ENCODE measurements at regions not wholly inside any gene's neighbourhood (a gene's known extent, or its start where the extent isn't known, plus 50 kb on each side); places are given as distances from the start of the nearest gene placed in this dataset.

GRCh38 chr1:218666263-218666662 is 321.1 kb downstream of the TGFB2 start:
- Mint-ChIP-seq H3K27ac (no peak overlapping the region), H3K27me3 (ENCODE audit: low read depth in 3 of 3) (peaks cover 0 to 1% (median 0%) of the 10 kb centered on the region in 3 donors)

GRCh38 chr1:218667781-218668516 is 322.8 kb downstream of the TGFB2 start:
- no peaks in the 10 kb centered on the region for H3K4me1 Mint-ChIP-seq
- Histone ChIP-seq H2AFZ (ENCODE audit: insufficient read depth, low read depth, low read length, poor library complexity, severe bottlenecking) (no peak overlapping the region), H3K27me3 (ENCODE audit: control insufficient read depth in 2 of 2, insufficient read depth in 2 of 2, low read length in 2 of 2) (no peaks in the 10 kb centered on the region), H3K9me3 (replicated peaks in 1 of 2; ENCODE audit: control insufficient read depth in 1 of 2, insufficient read depth in 1 of 2, low read length in 2 of 2) (peaks cover 0 to 5% of the 10 kb centered on the region in 2 donors), H3K9ac (ENCODE audit: insufficient read depth, low read length, poor library complexity, severe bottlenecking) (no peak overlapping the region), H4K20me1 (ENCODE audit: insufficient read depth, low read length) (no peaks in the 10 kb centered on the region), H3K4me3 (replicated peaks in 1 of 3; ENCODE audit: low read depth in 2 of 3, low read length in 3 of 3) (no peak overlapping the region), H3K27ac (ENCODE audit: low read depth in 1 of 2, low read length in 2 of 2) (no peak overlapping the region), H3K4me1 (ENCODE audit: control insufficient read depth in 1 of 2, insufficient read depth in 2 of 2, low read length in 2 of 2) (no peaks in the 10 kb centered on the region), H3K36me3 (replicated peaks in 1 of 2; ENCODE audit: control insufficient read depth in 1 of 2, insufficient read depth in 2 of 2, low read length in 2 of 2) (no peaks in the 10 kb centered on the region), H3K79me2 (ENCODE audit: insufficient read depth, low read length) (no peaks in the 10 kb centered on the region), H3K4me2 (replicated peaks; ENCODE audit: extremely low read depth, low read length, poor library complexity, severe bottlenecking) (no peak overlapping the region)
- no peak overlapping the region for H3K27ac Mint-ChIP-seq
- no CpG with 5 or more reads among the region's 3 CpGs for WGBS (ENCODE audit: insufficient coverage)
- intact Hi-C loops (cut with micrococcal nuclease) = no loop called here
- no peak for DNase-seq
- peaks cover 0 to 14% (median 3%) of the 10 kb centered on the region in 7 donors for H3K9me3 Mint-ChIP-seq
- no peak overlapping the region for H3K4me3 Mint-ChIP-seq
- H3K27me3 Mint-ChIP-seq (ENCODE audit: low read depth in 3 of 3) = peaks cover 0 to 3% (median 2%) of the 10 kb centered on the region in 3 donors
- no peaks in the 10 kb centered on the region for H3K36me3 Mint-ChIP-seq
- TF ChIP-seq CTCF (IDR thresholded peaks at IDR 0.05) = no peak

More at GRCh38 chr1:218666263-218666662, 321.1 kb downstream of the TGFB2 start:
- H3K4me3 Mint-ChIP-seq = no peak overlapping the region
- no peaks in the 10 kb centered on the region for H3K79me2 ChIP-seq (ENCODE audit: insufficient read depth, low read length)
- no peaks in the 10 kb centered on the region for H3K4me1 ChIP-seq (ENCODE audit: control insufficient read depth in 1 of 2, insufficient read depth in 2 of 2, low read length in 2 of 2)
- no peaks in the 10 kb centered on the region for H3K4me1 Mint-ChIP-seq
- intact Hi-C loops (cut with micrococcal nuclease) = no loop called here
- H2AFZ ChIP-seq (ENCODE audit: insufficient read depth, low read depth, low read length, poor library complexity, severe bottlenecking) = no peak overlapping the region
- no peak for TF ChIP-seq CTCF (IDR thresholded peaks at IDR 0.05)
- no peaks in the 10 kb centered on the region for H3K36me3 Mint-ChIP-seq
- H3K4me3 ChIP-seq (replicated peaks in 1 of 3; ENCODE audit: low read depth in 2 of 3, low read length in 3 of 3) = no peak overlapping the region
- no peak overlapping the region for H3K9ac ChIP-seq (ENCODE audit: insufficient read depth, low read length, poor library complexity, severe bottlenecking)
- no peaks in the 10 kb centered on the region for H3K36me3 ChIP-seq (replicated peaks in 1 of 2; ENCODE audit: control insufficient read depth in 1 of 2, insufficient read depth in 2 of 2, low read length in 2 of 2)
- DNase-seq = no peak
- no peak overlapping the region for H3K4me2 ChIP-seq (replicated peaks; ENCODE audit: extremely low read depth, low read length, poor library complexity, severe bottlenecking)
- H3K9me3 Mint-ChIP-seq = peaks cover 0 to 14% (median 3%) of the 10 kb centered on the region in 7 donors
- H3K9me3 ChIP-seq (replicated peaks in 1 of 2; ENCODE audit: control insufficient read depth in 1 of 2, insufficient read depth in 1 of 2, low read length in 2 of 2) = peaks cover 0 to 5% of the 10 kb centered on the region in 2 donors
- H3K27ac ChIP-seq (ENCODE audit: low read depth in 1 of 2, low read length in 2 of 2) = no peak overlapping the region
- no peaks in the 10 kb centered on the region for H4K20me1 ChIP-seq (ENCODE audit: insufficient read depth, low read length)
- H3K27me3 ChIP-seq (ENCODE audit: control insufficient read depth in 2 of 2, insufficient read depth in 2 of 2, low read length in 2 of 2) = no peaks in the 10 kb centered on the region
